ENCODE measurements at regions not wholly inside any gene's neighbourhood (a gene's known extent, or its start where the extent isn't known, plus 50 kb on each side); places are given as distances from the start of the nearest gene placed in this dataset.

DNA sequence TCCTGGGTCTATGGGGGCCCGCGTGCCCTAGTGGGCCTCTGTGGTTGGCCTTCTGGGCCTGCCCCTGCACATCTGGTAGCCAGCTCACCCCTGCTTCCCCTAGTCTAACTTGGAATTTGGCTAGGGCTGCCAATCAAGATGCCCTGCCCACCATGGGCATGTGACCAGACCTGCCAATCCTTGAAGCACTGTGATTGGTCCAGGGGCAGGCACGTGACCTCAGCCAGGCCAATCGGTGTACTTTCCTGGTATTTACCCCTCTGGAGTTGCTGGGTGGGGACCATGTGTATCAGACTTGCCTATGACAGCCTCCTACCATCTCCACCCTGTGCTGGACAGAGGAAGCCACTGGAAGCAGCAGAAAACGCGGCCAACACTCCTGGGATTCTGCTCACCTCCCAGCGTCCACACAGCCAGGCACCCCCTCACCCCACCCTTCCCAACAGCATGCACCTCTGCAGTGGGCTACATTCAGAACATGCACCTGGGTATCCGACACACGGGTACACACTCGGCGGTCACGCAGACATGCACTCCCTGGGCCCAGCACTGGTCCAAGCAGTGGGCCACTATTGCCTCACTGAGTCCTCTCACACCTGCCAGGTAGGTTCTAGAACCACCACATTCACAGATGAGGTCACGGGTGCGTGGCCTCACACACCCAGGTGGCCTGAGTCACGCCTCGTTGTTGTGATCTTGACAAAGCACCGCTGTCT is 96.9 kb downstream of the RBFOX3 start:
- Histone ChIP-seq H3K4me1 (no peaks in the 10 kb centered on the region), H3K27ac (no peak overlapping the region), H3K36me3 (no peaks in the 10 kb centered on the region), H3K27me3 (peaks cover 46% of the 10 kb centered on the region), H3K4me3 (no peak overlapping the region), H3K9me3 (no peaks in the 10 kb centered on the region)
- TF ChIP-seq POLR2A (IDR thresholded peaks at IDR 0.05) (no peak), EP300 (IDR thresholded peaks at IDR 0.05) (no peak), POLR2AphosphoS5 (IDR thresholded peaks at IDR 0.05) (no peak)
- TF ChIP-seq, protein P1, sequence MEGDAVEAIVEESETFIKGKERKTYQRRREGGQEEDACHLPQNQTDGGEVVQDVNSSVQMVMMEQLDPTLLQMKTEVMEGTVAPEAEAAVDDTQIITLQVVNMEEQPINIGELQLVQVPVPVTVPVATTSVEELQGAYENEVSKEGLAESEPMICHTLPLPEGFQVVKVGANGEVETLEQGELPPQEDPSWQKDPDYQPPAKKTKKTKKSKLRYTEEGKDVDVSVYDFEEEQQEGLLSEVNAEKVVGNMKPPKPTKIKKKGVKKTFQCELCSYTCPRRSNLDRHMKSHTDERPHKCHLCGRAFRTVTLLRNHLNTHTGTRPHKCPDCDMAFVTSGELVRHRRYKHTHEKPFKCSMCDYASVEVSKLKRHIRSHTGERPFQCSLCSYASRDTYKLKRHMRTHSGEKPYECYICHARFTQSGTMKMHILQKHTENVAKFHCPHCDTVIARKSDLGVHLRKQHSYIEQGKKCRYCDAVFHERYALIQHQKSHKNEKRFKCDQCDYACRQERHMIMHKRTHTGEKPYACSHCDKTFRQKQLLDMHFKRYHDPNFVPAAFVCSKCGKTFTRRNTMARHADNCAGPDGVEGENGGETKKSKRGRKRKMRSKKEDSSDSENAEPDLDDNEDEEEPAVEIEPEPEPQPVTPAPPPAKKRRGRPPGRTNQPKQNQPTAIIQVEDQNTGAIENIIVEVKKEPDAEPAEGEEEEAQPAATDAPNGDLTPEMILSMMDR (IDR thresholded peaks at IDR 0.05), result no peak
- ATAC-seq, result no peak
- WGBS, 2 donors (ENCODE audit: low coverage in 1 of 2), result 98% methylated on average over 5 of the region's 17 CpGs; no CpG with 5 or more reads in 1 of the 2 donors

DNA sequence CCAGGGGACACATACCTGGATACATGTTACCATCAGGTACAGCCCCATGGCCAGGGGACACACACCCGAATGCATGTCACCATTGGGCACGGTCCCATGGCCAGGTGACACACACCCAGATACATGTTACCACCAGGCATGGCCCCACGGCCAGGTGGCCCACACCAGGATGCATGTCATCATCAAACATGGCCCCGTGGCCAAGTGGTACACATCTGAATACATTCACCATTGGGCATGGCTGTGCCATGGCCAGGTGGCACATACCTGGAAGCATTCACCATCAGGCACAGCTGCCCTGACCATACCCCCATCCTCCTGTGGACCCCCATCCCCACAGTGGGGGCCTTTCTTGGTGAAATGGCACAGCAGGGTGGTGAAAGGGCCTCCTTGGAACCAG is 97.6 kb downstream of the RBFOX3 start:
- H3K27me3 ChIP-seq, result peaks cover 46% of the 10 kb centered on the region
- no CpG with 5 or more reads among the region's 4 CpGs for WGBS, 2 donors (ENCODE audit: low coverage in 1 of 2)
- no peak for TF ChIP-seq POLR2A (IDR thresholded peaks at IDR 0.05)
- TF ChIP-seq POLR2AphosphoS5 (IDR thresholded peaks at IDR 0.05), result no peak
- TF ChIP-seq, protein P1 (IDR thresholded peaks at IDR 0.05), result no peak
- TF ChIP-seq EP300 (IDR thresholded peaks at IDR 0.05), result no peak
- no peak overlapping the region for H3K27ac ChIP-seq
- ATAC-seq, result no peak
- H3K36me3 ChIP-seq, result no peaks in the 10 kb centered on the region
- H3K9me3 ChIP-seq, result no peaks in the 10 kb centered on the region
- H3K4me3 ChIP-seq, result no peak overlapping the region
- no peaks in the 10 kb centered on the region for H3K4me1 ChIP-seq

DNA sequence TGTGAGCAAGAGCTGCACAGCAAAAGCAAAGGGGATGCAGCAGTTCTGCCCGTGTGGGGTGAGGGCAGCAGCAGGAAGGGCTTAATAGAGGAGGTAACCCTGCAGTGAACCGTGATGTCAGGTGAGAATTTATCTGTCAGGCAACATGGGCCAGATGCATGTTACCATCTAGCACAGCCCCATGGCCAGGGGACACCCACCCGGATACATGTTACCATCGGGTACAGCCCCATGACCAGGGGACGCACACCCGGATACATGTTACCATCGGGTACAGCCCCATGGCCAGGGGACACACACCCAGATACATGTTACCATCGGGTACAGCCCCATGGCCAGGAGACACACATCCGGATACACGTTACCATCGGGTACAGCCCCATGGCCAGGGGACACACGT is 99.4 kb downstream of the RBFOX3 start:
- H3K36me3 ChIP-seq, result no peaks in the 10 kb centered on the region
- H3K27ac ChIP-seq, result no peak overlapping the region
- no peak for TF ChIP-seq POLR2AphosphoS5 (IDR thresholded peaks at IDR 0.05)
- TF ChIP-seq EP300 (IDR thresholded peaks at IDR 0.05), result no peak
- no peak for TF ChIP-seq POLR2A (IDR thresholded peaks at IDR 0.05)
- TF ChIP-seq, protein P1 (IDR thresholded peaks at IDR 0.05), result no peak
- H3K9me3 ChIP-seq, result no peaks in the 10 kb centered on the region
- H3K4me1 ChIP-seq, result no peaks in the 10 kb centered on the region
- no peak overlapping the region for H3K4me3 ChIP-seq
- no peak for ATAC-seq
- WGBS, 2 donors (ENCODE audit: low coverage in 1 of 2), result 81% methylated on average over 6 of the region's 12 CpGs; no CpG with 5 or more reads in 1 of the 2 donors
- H3K27me3 ChIP-seq, result peaks cover 47% of the 10 kb centered on the region

DNA sequence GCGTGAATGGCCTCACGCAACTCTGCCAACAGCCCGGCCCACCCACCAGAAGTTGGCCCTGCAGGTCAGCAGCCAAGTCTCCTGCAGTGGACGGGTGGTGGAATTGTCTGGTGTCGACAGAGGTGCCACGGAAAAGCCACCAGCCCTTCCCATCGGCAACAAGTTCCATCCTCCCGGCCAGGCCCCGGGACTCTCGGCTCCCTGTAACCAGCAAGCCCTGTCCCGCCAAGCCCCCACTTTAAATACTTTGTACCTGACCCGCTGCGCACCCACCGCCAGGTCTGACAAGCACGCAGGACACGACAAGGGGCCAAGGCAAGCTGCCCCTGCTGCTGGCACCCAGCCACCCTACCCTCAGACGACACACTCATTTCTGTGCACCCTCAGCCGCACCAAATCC is 100.8 kb downstream of the RBFOX3 start:
- Histone ChIP-seq H3K4me3 (no peak overlapping the region), H3K36me3 (no peaks in the 10 kb centered on the region), H3K27me3 (peaks cover 44% of the 10 kb centered on the region), H3K9me3 (no peaks in the 10 kb centered on the region), H3K4me1 (no peaks in the 10 kb centered on the region), H3K27ac (no peak overlapping the region)
- TF ChIP-seq POLR2A (IDR thresholded peaks at IDR 0.05) (no peak), POLR2AphosphoS5 (IDR thresholded peaks at IDR 0.05) (no peak), EP300 (IDR thresholded peaks at IDR 0.05) (no peak)
- TF ChIP-seq, protein P1 (IDR thresholded peaks at IDR 0.05), result no peak
- ATAC-seq, result no peak
- 86 to 91% methylated on average over 7 of the region's 18 CpGs for WGBS, 2 donors (ENCODE audit: low coverage in 1 of 2)

DNA sequence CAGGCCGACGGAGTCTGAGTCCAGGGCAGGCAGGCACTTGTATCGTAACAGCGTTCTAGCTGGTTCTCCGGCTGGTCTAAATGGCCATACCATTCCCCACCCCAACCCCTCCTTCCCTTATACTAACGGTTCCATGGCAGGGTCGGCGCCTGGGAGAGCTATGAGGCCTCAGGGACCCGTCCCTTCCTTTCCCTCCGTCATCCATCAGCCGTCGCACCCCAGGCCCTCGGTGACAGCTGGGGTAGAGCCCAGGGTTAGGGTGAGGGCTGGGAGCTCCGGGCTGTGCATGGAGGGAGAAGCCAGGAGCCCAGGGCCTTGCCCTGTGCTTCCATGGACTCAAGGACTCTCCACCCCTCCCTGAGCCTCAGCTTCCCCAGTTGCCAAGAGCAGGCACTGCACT is 101.4 kb downstream of the RBFOX3 start:
- H3K27me3 ChIP-seq, result peaks cover 38% of the 10 kb centered on the region
- TF ChIP-seq, protein P1 (IDR thresholded peaks at IDR 0.05), result no peak
- TF ChIP-seq EP300 (IDR thresholded peaks at IDR 0.05) (no peak), POLR2AphosphoS5 (IDR thresholded peaks at IDR 0.05) (no peak), POLR2A (IDR thresholded peaks at IDR 0.05) (no peak)
- no peak for ATAC-seq
- no peak overlapping the region for H3K27ac ChIP-seq
- H3K36me3 ChIP-seq, result no peaks in the 10 kb centered on the region
- H3K4me3 ChIP-seq, result no peak overlapping the region
- no peaks in the 10 kb centered on the region for H3K4me1 ChIP-seq
- WGBS, 2 donors (ENCODE audit: low coverage in 1 of 2), result 100% methylated on average over 2 of the region's 14 CpGs; no CpG with 5 or more reads in 1 of the 2 donors
- no peaks in the 10 kb centered on the region for H3K9me3 ChIP-seq
